ENCODE measurements at regions not wholly inside any gene's neighbourhood (a gene's known extent, or its start where the extent isn't known, plus 50 kb on each side); places are given as distances from the start of the nearest gene placed in this dataset.

DNA sequence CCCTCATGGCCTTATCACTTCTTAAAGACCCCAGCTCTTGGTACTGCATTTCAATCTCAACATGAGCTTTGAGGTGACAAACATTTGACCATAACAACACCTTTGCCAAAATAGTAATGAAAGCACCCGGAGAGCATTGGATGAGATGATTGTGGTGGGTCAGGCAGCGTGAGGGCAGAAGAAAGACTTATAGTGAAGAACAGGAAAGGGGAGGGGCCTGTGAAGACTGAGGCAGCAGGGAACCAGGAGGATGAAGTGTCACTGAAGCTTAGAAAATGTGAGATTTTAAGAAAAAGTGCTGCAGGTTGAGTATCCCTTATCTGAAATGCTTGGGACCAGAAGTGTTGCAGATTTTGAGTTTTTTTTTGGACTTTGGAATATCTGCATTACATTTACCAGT is 86.3 kb downstream of the EMP1 start:
- peaks cover 6 to 18% of the 10 kb centered on the region in 2 experiments; a peak in 3 of 5 replicates for H3K27me3 ChIP-seq (ENCODE audit: control insufficient read depth in 1 of 2, insufficient read depth in 2 of 2, low read length in 2 of 2)
- BruUV-seq (replicated peaks), result no TSS peak
- no peak overlapping the region for H3K4me2 ChIP-seq (ENCODE audit: low read depth, low read length)
- POLR2A ChIA-PET, result no interaction called here
- 0% methylated on average over 2 of the region's 2 CpGs for WGBS (ENCODE audit: low lambda C conversion rate)
- TF ChIP-seq ZNF652 (CRISPR knock-in tag; IDR thresholded peaks at IDR 0.05; ENCODE audit: borderline replicate concordance, low read depth), result no peak
- no peak for TF ChIP-seq RBM39 (IDR thresholded peaks at IDR 0.05; ENCODE audit: low read depth, low read length, poor library complexity, severe bottlenecking)
- TF ChIP-seq ZSCAN21 (CRISPR knock-in tag; IDR thresholded peaks at IDR 0.05; ENCODE audit: borderline replicate concordance), result no peak
- no peak for TF ChIP-seq ZSCAN20 (CRISPR knock-in tag; IDR thresholded peaks at IDR 0.05; ENCODE audit: borderline replicate concordance)
- TF ChIP-seq HMGA1 (CRISPR knock-in tag; conservative IDR thresholded peaks at IDR 0.05), result no peak
- in situ Hi-C loops (cut with HindIII; ENCODE audit: extremely low pct_ligation_motif_present, low pct_unique_long_range_greater_than_20kb) (no loop called here), intact Hi-C loops (cut with micrococcal nuclease; ENCODE audit: unreplicated experiment) (no loop called here)
- FAIRE-seq, result no peak
- ATAC-seq, result no peak
- H3K9me3 ChIP-seq (ENCODE audit: low read length), result no peaks in the 10 kb centered on the region
- H3K36me3 ChIP-seq (replicated peaks in 1 of 2; ENCODE audit: control insufficient read depth in 1 of 2, insufficient read depth in 2 of 2, low read length in 2 of 2), result no peaks in the 10 kb centered on the region
- DNase-seq (ENCODE audit: low spot score), result no peak
- no peak overlapping the region for H2AFZ ChIP-seq (ENCODE audit: low read length)
- no peak overlapping the region for H3K9ac ChIP-seq (ENCODE audit: insufficient read depth, low read depth, low read length)
- H3K79me2 ChIP-seq (ENCODE audit: insufficient read depth, low read length), result no peaks in the 10 kb centered on the region
- no peak overlapping the region for H3K27ac ChIP-seq (ENCODE audit: extremely low read length, insufficient read depth, low read length)
- H3K4me3 ChIP-seq (replicated peaks in 1 of 3; ENCODE audit: insufficient read depth in 1 of 3, low read depth in 2 of 3, low read length in 3 of 3), result no peak overlapping the region
- H3K4me1 ChIP-seq (ENCODE audit: insufficient read depth, low read length), result no peaks in the 10 kb centered on the region
- H4K20me1 ChIP-seq (ENCODE audit: insufficient read depth, low read length), result no peaks in the 10 kb centered on the region
- CTCF ChIA-PET (ENCODE audit: low intra/inter-chr PET ratio, low total read pairs), result no interaction called here

- H3K4me3 ChIP-seq (replicated peaks in 1 of 3; ENCODE audit: insufficient read depth in 1 of 3, low read depth in 2 of 3, low read length in 3 of 3), result peak overlapping the region in 1 of 3 experiments; percentile 34; a peak in 1 of 6 replicates
- in situ Hi-C loops (cut with HindIII; ENCODE audit: extremely low pct_ligation_motif_present, low pct_unique_long_range_greater_than_20kb), result loop anchor here (10.0 kb wide), 2 partner anchors 256 to 886 kb away; no protein-coding TSS in a partner anchor
- H2AFZ ChIP-seq (ENCODE audit: low read length), result no peak overlapping the region
- WGBS (ENCODE audit: low lambda C conversion rate), result under 1% methylated on average over 17 of the region's 32 CpGs
- intact Hi-C loops (cut with micrococcal nuclease; ENCODE audit: unreplicated experiment), result loop anchor here (1.0 to 5.0 kb wide), 3 partner anchors 383 to 889 kb away; no protein-coding TSS in a partner anchor
- BruUV-seq (replicated peaks), result no TSS peak
- H4K20me1 ChIP-seq (ENCODE audit: insufficient read depth, low read length), result no peaks in the 10 kb centered on the region
- no peak overlapping the region for H3K9ac ChIP-seq (ENCODE audit: insufficient read depth, low read depth, low read length)
- no peaks in the 10 kb centered on the region for H3K4me1 ChIP-seq (ENCODE audit: insufficient read depth, low read length)
- no peak overlapping the region for H3K27ac ChIP-seq (ENCODE audit: extremely low read length, insufficient read depth, low read length)
- ChIA-PET POLR2A (no interaction called here), CTCF (ENCODE audit: low intra/inter-chr PET ratio, low total read pairs) (interaction anchor here (0.7 to 1.4 kb wide), 2 partner anchors 664 to 889 kb away, joined by 3 to 4 read pairs; no protein-coding TSS in a partner anchor)
- ATAC-seq, result peak; percentile 99
- no peaks in the 10 kb centered on the region for H3K36me3 ChIP-seq (replicated peaks in 1 of 2; ENCODE audit: control insufficient read depth in 1 of 2, insufficient read depth in 2 of 2, low read length in 2 of 2)
- peak overlapping the region; percentile 50 for H3K4me2 ChIP-seq (ENCODE audit: low read depth, low read length)
- no peaks in the 10 kb centered on the region for H3K9me3 ChIP-seq (ENCODE audit: low read length)
- peaks cover 7 to 44% of the 10 kb centered on the region in 2 experiments; a peak in 3 of 5 replicates for H3K27me3 ChIP-seq (ENCODE audit: control insufficient read depth in 1 of 2, insufficient read depth in 2 of 2, low read length in 2 of 2)
- DNase-seq (ENCODE audit: low spot score), result peak; percentile 26
- H3K79me2 ChIP-seq (ENCODE audit: insufficient read depth, low read length), result no peaks in the 10 kb centered on the region
- no peak for FAIRE-seq
- TF ChIP-seq ZNF3 (CRISPR knock-in tag; IDR thresholded peaks at IDR 0.05) (no peak), ZGPAT (CRISPR knock-in tag; IDR thresholded peaks at IDR 0.05) (peak; percentile 31; the same call in 1 of the 2 replicates), ZNF350 (CRISPR knock-in tag; IDR thresholded peaks at IDR 0.05; ENCODE audit: borderline replicate concordance, low read depth) (no peak), ZNF296 (CRISPR knock-in tag; conservative IDR thresholded peaks at IDR 0.05) (no peak)
Observed at GRCh38 chr12:13278249-13278787, 81.8 kb downstream of the EMP1 start.

Measured in HepG2 (cell line).